NB4 (cell line): ENCODE measurements at regions not wholly inside any gene's neighbourhood (a gene's known extent, or its start where the extent isn't known, plus 50 kb on each side); places are given as distances from the start of the nearest gene placed in this dataset.

ENCODE experiments used
- DNase-seq: peaks from one replicate; pipeline ENCODE4 v3.0.0; 2010; ENCODE audit warnings: low read depth
- H3K4me3 ChIP-seq: one replicate; pipeline ENCODE4 v1.5.1; 2011; ENCODE audit warnings: mild to moderate bottlenecking, low read depth, low read length, moderate library complexity
- CTCF ChIP-seq: IDR thresholded peaks from one replicate; pipeline ENCODE4 v1.5.1; 2012; ENCODE audit warnings: low read depth, low read length
- MYC ChIP-seq: IDR thresholded peaks from 2 replicates; pipeline ENCODE4 v1.6.1; 2011; ENCODE audit warnings: low read depth, low read length
- POLR2A ChIP-seq: IDR thresholded peaks from 2 replicates; pipeline ENCODE4 v1.6.1; 2011; ENCODE audit warnings: mild to moderate bottlenecking; ENCODE audit not compliant: insufficient read length; ENCODE audit errors: extremely low read depth
- TF ChIP-seq, protein P1 (sequence below): IDR thresholded peaks from 2 replicates; pipeline ENCODE4 v1.6.1; 2011; ENCODE audit warnings: low read depth, low read length

DNA sequence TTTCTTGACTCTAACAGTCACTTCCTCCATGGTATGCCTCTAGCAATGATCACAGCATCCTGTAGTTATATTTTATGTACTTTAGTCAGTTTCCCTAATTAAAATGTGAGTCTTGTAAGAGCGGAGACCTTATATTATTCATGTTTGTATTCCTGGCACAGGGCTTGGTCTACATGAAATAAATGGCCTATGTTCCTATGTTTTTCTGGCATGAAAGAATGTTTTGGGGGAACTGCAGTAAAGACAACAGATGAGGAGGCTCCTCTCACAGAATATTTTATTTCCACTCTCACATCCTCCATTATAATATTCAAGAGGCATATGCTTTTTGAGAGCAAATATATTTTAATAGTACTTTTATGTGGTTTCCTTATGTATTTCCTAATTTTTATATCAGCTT, 429.8 kb upstream of the PDE3A start:
- TF ChIP-seq POLR2A (no peak), CTCF (no peak)
- TF ChIP-seq, protein P1, sequence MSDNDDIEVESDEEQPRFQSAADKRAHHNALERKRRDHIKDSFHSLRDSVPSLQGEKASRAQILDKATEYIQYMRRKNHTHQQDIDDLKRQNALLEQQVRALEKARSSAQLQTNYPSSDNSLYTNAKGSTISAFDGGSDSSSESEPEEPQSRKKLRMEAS: no peak
- H3K4me3 ChIP-seq: no peak overlapping the region
- DNase-seq: no peak

DNA sequence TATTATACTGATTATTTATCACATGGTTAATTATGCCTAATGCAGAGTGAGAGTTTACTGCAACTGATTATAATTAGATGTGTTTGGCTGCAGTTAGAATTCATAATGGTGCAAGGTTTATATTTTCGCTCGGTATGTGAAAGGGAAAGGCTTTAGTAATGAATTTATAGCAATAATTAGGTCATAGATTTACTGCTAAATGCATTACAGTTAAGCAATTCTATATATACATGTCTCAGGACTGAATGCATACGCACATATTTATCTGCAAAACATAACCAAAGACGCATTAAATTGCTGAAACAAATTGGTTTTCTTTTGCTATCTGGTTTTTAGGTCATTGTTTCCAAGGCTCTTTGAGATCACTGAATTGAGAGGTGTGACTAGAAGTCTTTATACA, 428.1 kb upstream of the PDE3A start:
- DNase-seq: no peak
- no peak for TF ChIP-seq MYC
- TF ChIP-seq, protein P1: no peak
- H3K4me3 ChIP-seq: no peak overlapping the region

DNA sequence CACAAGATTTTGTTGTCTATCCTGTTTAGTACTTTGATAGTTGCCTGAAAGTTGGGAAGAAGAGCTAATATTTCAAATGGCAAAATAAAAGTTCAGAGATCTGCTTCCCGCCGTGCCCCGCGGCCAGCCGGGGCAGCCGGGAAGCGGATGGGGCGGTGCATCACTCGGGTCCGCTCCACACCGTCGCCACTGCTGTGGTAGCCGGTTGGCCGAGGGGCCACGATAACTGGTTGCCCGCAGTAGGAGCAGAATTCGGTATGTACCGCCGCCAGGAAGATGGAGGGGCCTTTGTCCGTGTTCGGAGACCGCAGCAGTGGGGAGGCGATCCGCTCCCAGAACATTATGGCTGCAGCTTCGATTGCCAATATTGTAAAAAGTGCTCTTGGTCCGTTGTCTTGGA, 427.2 kb upstream of the PDE3A start:
- no peak overlapping the region for H3K4me3 ChIP-seq
- no peak for DNase-seq
- TF ChIP-seq, protein P1: no peak
- TF ChIP-seq CTCF (no peak), MYC (no peak), POLR2A (no peak)

DNA sequence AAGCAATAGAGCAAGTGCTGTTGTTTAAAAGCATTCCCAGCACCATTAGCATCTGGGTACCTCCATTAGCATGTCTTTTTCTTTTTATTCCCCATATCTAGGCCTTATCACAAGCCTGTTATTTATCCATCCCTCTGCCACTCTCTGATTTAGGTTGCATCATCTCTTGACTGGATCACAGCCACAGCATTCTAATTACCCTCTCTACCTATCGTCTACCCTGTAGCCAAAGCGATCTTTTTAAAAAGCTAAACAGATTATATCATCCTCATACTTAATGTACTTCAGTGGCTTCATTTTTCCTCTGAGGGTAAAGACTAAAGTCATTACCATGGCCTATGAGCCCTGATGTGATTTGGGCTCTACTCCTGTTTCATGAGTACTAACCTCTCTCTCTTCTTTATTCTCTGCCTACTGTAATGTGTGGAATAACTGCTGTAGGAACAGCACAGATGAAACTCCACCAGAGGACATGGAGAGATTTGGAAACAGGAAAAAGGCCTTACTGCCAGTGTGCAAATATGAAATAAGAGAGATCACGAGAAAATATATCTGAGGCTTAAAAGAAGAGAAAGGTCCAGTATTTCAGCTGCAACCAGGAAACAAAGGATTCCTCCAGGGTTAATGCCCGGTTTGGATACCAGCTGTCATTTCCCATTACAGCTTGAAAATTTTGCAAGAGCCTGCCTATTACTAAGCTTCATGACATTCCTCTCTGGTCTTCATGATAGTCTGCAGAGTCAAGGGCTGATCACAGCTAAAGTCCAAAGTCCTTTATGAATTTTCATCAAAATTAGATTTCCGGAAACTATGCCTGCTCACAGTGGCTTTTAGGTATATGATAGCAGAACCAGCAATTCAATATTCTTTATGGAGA, 422.5 kb upstream of the PDE3A start:
- DNase-seq: no peak
- TF ChIP-seq POLR2A: no peak
- H3K4me3 ChIP-seq: no peak overlapping the region

DNA sequence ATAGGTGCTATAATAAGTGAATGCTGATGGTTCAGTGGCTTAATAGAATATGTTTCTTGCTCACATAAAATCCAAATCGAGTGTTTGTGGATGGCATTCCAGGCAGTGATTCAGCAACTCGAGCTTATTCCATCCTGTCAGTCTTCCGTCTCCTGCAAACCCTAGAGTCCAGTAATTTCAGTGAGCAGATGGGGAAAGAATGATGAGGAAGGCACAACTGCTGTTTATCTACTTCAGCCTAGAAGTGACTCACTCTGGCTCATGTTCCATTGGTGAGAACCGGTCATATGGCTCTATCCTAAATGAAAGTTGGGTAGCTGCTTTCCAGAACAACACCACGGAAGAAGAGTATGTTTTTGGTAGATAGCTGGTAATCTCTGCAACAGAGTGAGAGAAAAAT, 421.8 kb upstream of the PDE3A start:
- no peak overlapping the region for H3K4me3 ChIP-seq
- TF ChIP-seq MYC (no peak), POLR2A (no peak), CTCF (no peak)
- TF ChIP-seq, protein P1: no peak
- DNase-seq: no peak

GRCh38 chr12:19947344-19947743, 421.0 kb upstream of the PDE3A start:
- no peak overlapping the region for H3K4me3 ChIP-seq

More at GRCh38 chr12:19947344-19947743, 421.0 kb upstream of the PDE3A start:
- no peak for TF ChIP-seq MYC
- TF ChIP-seq, protein P1: no peak
- no peak for TF ChIP-seq POLR2A
- TF ChIP-seq CTCF: no peak
- no peak for DNase-seq
